ENCODE measurements at regions not wholly inside any gene's neighbourhood (a gene's known extent, or its start where the extent isn't known, plus 50 kb on each side); places are given as distances from the start of the nearest gene placed in this dataset.

- no peak for TF ChIP-seq CTCF (IDR thresholded peaks at IDR 0.05; ENCODE audit: borderline replicate concordance, extremely low read depth, low read length, poor library complexity, severe bottlenecking)
- Histone ChIP-seq H3K4me2 (ENCODE audit: insufficient read depth, low read length) (no peak overlapping the region), H3K36me3 (ENCODE audit: insufficient read depth, low read length) (no peaks in the 10 kb centered on the region), H3K9me3 (ENCODE audit: insufficient read depth, low read length, severe bottlenecking) (no peaks in the 10 kb centered on the region), H3K4me3 (ENCODE audit: low read depth in 1 of 2, low read length in 2 of 2) (no peak overlapping the region), H3K4me1 (ENCODE audit: insufficient read depth, low read length) (no peaks in the 10 kb centered on the region), H2AFZ (ENCODE audit: low read depth, low read length) (no peak overlapping the region), H3K79me2 (ENCODE audit: insufficient read depth, low read length) (no peaks in the 10 kb centered on the region), H3K27me3 (ENCODE audit: insufficient read depth, low read length, poor library complexity) (no peaks in the 10 kb centered on the region), H3K27ac (ENCODE audit: low read length) (no peak overlapping the region), H3K9ac (ENCODE audit: low read depth, low read length) (no peak overlapping the region), H4K20me1 (ENCODE audit: insufficient read depth, low read length) (no peaks in the 10 kb centered on the region)
- no peak for ATAC-seq (ENCODE audit: insufficient read depth, low read depth)
- no peak for DNase-seq
Measured at GRCh38 chr4:127558088-127558487, 74.7 kb upstream of the INTU start.

GRCh38 chr4:127558489-127559407, 74.0 kb upstream of the INTU start:
- no peak overlapping the region for H3K9ac ChIP-seq (ENCODE audit: low read depth, low read length)
- no peaks in the 10 kb centered on the region for H3K79me2 ChIP-seq (ENCODE audit: insufficient read depth, low read length)
- no peaks in the 10 kb centered on the region for H4K20me1 ChIP-seq (ENCODE audit: insufficient read depth, low read length)
- no peak for TF ChIP-seq EZH2 (IDR thresholded peaks at IDR 0.05; ENCODE audit: borderline replicate concordance, low read depth, low read length, severe bottlenecking)
- TF ChIP-seq CTCF (IDR thresholded peaks at IDR 0.05; ENCODE audit: borderline replicate concordance, extremely low read depth, low read length, poor library complexity, severe bottlenecking) = no peak
- no peak overlapping the region for H3K4me2 ChIP-seq (ENCODE audit: insufficient read depth, low read length)
- H3K4me3 ChIP-seq (ENCODE audit: low read depth in 1 of 2, low read length in 2 of 2) = no peak overlapping the region
- no peak for DNase-seq
- no peak overlapping the region for H3K27ac ChIP-seq (ENCODE audit: low read length)
- no peak for ATAC-seq (ENCODE audit: insufficient read depth, low read depth)
- H3K27me3 ChIP-seq (ENCODE audit: insufficient read depth, low read length, poor library complexity) = no peaks in the 10 kb centered on the region
- no peak overlapping the region for H2AFZ ChIP-seq (ENCODE audit: low read depth, low read length)
- H3K9me3 ChIP-seq (ENCODE audit: insufficient read depth, low read length, severe bottlenecking) = no peaks in the 10 kb centered on the region
- no peaks in the 10 kb centered on the region for H3K36me3 ChIP-seq (ENCODE audit: insufficient read depth, low read length)
- H3K4me1 ChIP-seq (ENCODE audit: insufficient read depth, low read length) = no peaks in the 10 kb centered on the region

DNA sequence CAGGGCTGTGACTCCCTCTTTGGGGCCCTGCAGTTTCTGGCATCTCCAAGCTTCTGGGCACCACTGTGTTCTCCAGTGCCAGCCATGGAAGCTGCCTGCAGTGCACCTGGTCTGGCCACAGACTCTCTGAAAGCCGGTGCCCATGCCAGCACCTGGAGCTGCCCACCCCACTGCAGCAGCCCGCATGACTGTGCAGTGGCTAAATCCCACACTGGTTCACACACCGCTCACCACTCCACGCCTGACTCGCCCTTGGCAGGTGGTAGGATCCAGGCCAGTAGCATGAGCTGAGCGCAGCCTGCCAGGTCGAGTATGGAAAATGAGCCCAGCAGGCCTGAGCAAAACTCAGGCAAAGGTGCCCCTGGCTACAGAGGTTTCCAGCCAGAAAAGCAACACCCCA, 72.8 kb upstream of the INTU start:
- ATAC-seq (ENCODE audit: insufficient read depth, low read depth) (no peak), DNase-seq (no peak)
- TF ChIP-seq CTCF (IDR thresholded peaks at IDR 0.05; ENCODE audit: borderline replicate concordance, extremely low read depth, low read length, poor library complexity, severe bottlenecking) = no peak
- TF ChIP-seq EZH2 (IDR thresholded peaks at IDR 0.05; ENCODE audit: borderline replicate concordance, low read depth, low read length, severe bottlenecking) = no peak
- Histone ChIP-seq H3K9me3 (ENCODE audit: insufficient read depth, low read length, severe bottlenecking) (no peaks in the 10 kb centered on the region), H3K27me3 (ENCODE audit: insufficient read depth, low read length, poor library complexity) (no peaks in the 10 kb centered on the region), H3K9ac (ENCODE audit: low read depth, low read length) (no peak overlapping the region), H4K20me1 (ENCODE audit: insufficient read depth, low read length) (no peaks in the 10 kb centered on the region), H2AFZ (ENCODE audit: low read depth, low read length) (no peak overlapping the region), H3K27ac (ENCODE audit: low read length) (no peak overlapping the region), H3K4me1 (ENCODE audit: insufficient read depth, low read length) (no peaks in the 10 kb centered on the region), H3K36me3 (ENCODE audit: insufficient read depth, low read length) (no peaks in the 10 kb centered on the region), H3K4me2 (ENCODE audit: insufficient read depth, low read length) (no peak overlapping the region), H3K79me2 (ENCODE audit: insufficient read depth, low read length) (no peaks in the 10 kb centered on the region), H3K4me3 (ENCODE audit: low read depth in 1 of 2, low read length in 2 of 2) (no peak overlapping the region)
